DND-41 (cell line): ENCODE measurements at regions not wholly inside any gene's neighbourhood (a gene's known extent, or its start where the extent isn't known, plus 50 kb on each side); places are given as distances from the start of the nearest gene placed in this dataset.

Source experiments
- CTCF ChIP-seq: IDR thresholded peaks from 2 replicates; pipeline ENCODE4 v1.5.1; 2012; ENCODE audit warnings: borderline replicate concordance, low read length, moderate library complexity, mild to moderate bottlenecking; ENCODE audit not compliant: poor library complexity, severe bottlenecking; ENCODE audit errors: extremely low read depth
- EZH2 ChIP-seq: IDR thresholded peaks from 3 replicates; pipeline ENCODE4 v1.6.1; 2012; ENCODE audit warnings: borderline replicate concordance, low read depth, mild to moderate bottlenecking, moderate library complexity, low read length, inconsistent platforms; ENCODE audit not compliant: severe bottlenecking

- TF ChIP-seq CTCF (no peak), EZH2 (no peak)
Measured at GRCh38 chr9:119577881-119578280, 208.6 kb upstream of the BRINP1 start.
